Osteoblast (primary cell): ENCODE measurements at regions not wholly inside any gene's neighbourhood (a gene's known extent, or its start where the extent isn't known, plus 50 kb on each side); places are given as distances from the start of the nearest gene placed in this dataset.

Source experiments
- DNase-seq: peaks from one replicate; pipeline ENCODE4 v3.0.0; 2011; ENCODE audit warnings: low spot score, mixed read lengths; ENCODE audit not compliant: insufficient read length; ENCODE audit errors: missing footprints
- H2AFZ ChIP-seq: 2 replicates; pipeline ENCODE4 v1.6.0; 2011; ENCODE audit warnings: mild to moderate bottlenecking, low read length
- H3K27ac ChIP-seq: 2 replicates; pipeline ENCODE4 v1.5.1; 2011; ENCODE audit warnings: mild to moderate bottlenecking, low read depth, low read length, moderate library complexity
- H3K27me3 ChIP-seq: 2 replicates; pipeline ENCODE4 v1.6.0; 2012; ENCODE audit warnings: mild to moderate bottlenecking, control low read depth, inconsistent platforms, low read length, moderate library complexity; ENCODE audit not compliant: insufficient read depth
- H3K36me3 ChIP-seq: 2 replicates; pipeline ENCODE4 v1.5.1; 2011; ENCODE audit warnings: mild to moderate bottlenecking, low read length, control low read depth, moderate library complexity; ENCODE audit not compliant: insufficient read depth
- H3K4me1 ChIP-seq: 2 replicates; pipeline ENCODE4 v1.5.1; 2011; ENCODE audit warnings: mild to moderate bottlenecking, low read length, control low read depth, moderate library complexity; ENCODE audit not compliant: insufficient read depth
- H3K4me2 ChIP-seq: 2 replicates; pipeline ENCODE4 v1.6.0; 2011; ENCODE audit warnings: mild to moderate bottlenecking, low read length; ENCODE audit not compliant: insufficient read depth
- H3K4me3 ChIP-seq: fragments of 200-600 bp; sonication (generic); 3 replicates; pipeline ENCODE4 v1.5.1; 2012; ENCODE audit warnings: mild to moderate bottlenecking, low read length, inconsistent platforms; ENCODE audit not compliant: insufficient read depth
- H3K79me2 ChIP-seq: 2 replicates; pipeline ENCODE4 v1.6.0; 2012; ENCODE audit warnings: mild to moderate bottlenecking, low read length, control low read depth, inconsistent platforms; ENCODE audit not compliant: insufficient read depth
- H3K9me3 ChIP-seq: 2 replicates; pipeline ENCODE4 v1.5.1; 2011; ENCODE audit warnings: low read depth, low read length, control low read depth
- H4K20me1 ChIP-seq: 2 replicates; pipeline ENCODE4 v1.6.0; 2012; ENCODE audit warnings: mild to moderate bottlenecking, low read length, control low read depth; ENCODE audit not compliant: insufficient read depth
- TF ChIP-seq, protein P1 (sequence below): IDR thresholded peaks from 2 replicates; pipeline ENCODE4 v1.5.1; 2011; ENCODE audit warnings: mild to moderate bottlenecking, low read depth, low read length, moderate library complexity; ENCODE audit errors: extremely low read depth

- TF ChIP-seq, protein P1, sequence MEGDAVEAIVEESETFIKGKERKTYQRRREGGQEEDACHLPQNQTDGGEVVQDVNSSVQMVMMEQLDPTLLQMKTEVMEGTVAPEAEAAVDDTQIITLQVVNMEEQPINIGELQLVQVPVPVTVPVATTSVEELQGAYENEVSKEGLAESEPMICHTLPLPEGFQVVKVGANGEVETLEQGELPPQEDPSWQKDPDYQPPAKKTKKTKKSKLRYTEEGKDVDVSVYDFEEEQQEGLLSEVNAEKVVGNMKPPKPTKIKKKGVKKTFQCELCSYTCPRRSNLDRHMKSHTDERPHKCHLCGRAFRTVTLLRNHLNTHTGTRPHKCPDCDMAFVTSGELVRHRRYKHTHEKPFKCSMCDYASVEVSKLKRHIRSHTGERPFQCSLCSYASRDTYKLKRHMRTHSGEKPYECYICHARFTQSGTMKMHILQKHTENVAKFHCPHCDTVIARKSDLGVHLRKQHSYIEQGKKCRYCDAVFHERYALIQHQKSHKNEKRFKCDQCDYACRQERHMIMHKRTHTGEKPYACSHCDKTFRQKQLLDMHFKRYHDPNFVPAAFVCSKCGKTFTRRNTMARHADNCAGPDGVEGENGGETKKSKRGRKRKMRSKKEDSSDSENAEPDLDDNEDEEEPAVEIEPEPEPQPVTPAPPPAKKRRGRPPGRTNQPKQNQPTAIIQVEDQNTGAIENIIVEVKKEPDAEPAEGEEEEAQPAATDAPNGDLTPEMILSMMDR, result no peak
- H4K20me1 ChIP-seq, result no peaks in the 10 kb centered on the region
- no peak overlapping the region for H3K4me2 ChIP-seq
- H3K27ac ChIP-seq, result no peak overlapping the region
- H2AFZ ChIP-seq, result no peak overlapping the region
- no peaks in the 10 kb centered on the region for H3K27me3 ChIP-seq
- H3K4me3 ChIP-seq, result no peak overlapping the region
- DNase-seq, result no peak
- no peaks in the 10 kb centered on the region for H3K79me2 ChIP-seq
- H3K9me3 ChIP-seq, result no peaks in the 10 kb centered on the region
- H3K4me1 ChIP-seq, result no peaks in the 10 kb centered on the region
- H3K36me3 ChIP-seq, result no peaks in the 10 kb centered on the region
Measured at GRCh38 chr1:185666582-185666981, 67.6 kb upstream of the HMCN1 start.

GRCh38 chr1:185663771-185664296 lies 70.4 kb upstream of the HMCN1 start:
- no peak overlapping the region for H3K27ac ChIP-seq
- no peaks in the 10 kb centered on the region for H3K79me2 ChIP-seq
- H3K9me3 ChIP-seq, result no peaks in the 10 kb centered on the region
- H4K20me1 ChIP-seq, result no peaks in the 10 kb centered on the region
- H3K4me1 ChIP-seq, result no peaks in the 10 kb centered on the region
- no peak overlapping the region for H3K4me3 ChIP-seq
- H3K36me3 ChIP-seq, result no peaks in the 10 kb centered on the region
- H3K27me3 ChIP-seq, result no peaks in the 10 kb centered on the region
- DNase-seq, result no peak
- no peak overlapping the region for H3K4me2 ChIP-seq
- H2AFZ ChIP-seq, result no peak overlapping the region
- TF ChIP-seq, protein P1, result no peak

DNA sequence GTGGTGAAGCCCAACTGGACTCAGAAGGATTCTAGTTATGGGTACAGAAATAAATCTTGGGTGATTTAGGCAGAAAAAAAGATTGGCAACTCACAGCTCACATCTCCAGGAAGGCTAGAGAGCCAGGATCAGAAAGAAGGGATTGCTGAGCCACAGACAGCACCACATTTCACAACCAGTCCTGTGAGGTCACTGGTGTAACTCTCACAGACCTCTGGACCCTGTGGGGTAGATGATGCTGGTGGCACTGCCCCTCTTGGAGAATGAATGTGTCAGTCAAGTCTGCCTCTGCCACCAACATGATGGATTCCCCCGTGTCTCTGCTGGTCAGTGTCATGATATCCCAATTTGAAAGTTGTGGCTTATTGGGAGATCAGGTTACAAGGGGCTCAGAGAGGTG lies 70.9 kb upstream of the HMCN1 start:
- Histone ChIP-seq H3K27ac (no peak overlapping the region), H3K79me2 (no peaks in the 10 kb centered on the region), H4K20me1 (no peaks in the 10 kb centered on the region), H3K27me3 (no peaks in the 10 kb centered on the region), H3K4me2 (no peak overlapping the region), H2AFZ (no peak overlapping the region), H3K4me1 (no peaks in the 10 kb centered on the region), H3K9me3 (no peaks in the 10 kb centered on the region), H3K36me3 (no peaks in the 10 kb centered on the region), H3K4me3 (no peak overlapping the region)
- DNase-seq, result no peak
- TF ChIP-seq, protein P1, result no peak

DNA sequence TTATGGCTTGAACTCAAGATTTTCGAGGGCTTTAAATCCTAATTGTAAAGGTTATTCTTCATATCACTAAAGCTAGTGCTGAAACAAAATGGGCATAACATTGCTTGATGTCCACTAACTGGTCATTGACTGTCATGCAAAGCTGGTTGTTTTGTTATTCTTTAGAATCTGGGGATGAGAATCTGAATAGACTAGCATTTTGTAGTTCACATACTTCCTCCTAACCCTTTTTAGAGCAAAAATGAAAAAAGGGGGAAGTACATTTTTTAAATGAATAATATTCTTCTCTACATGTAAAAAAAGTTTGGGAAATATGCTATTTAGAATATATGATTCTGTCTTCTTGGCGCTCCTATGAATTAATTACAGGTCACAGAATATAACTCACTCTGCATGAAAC lies 72.2 kb upstream of the HMCN1 start:
- no peaks in the 10 kb centered on the region for H4K20me1 ChIP-seq
- no peak for DNase-seq
- H3K79me2 ChIP-seq, result no peaks in the 10 kb centered on the region
- TF ChIP-seq, protein P1, result no peak
- H2AFZ ChIP-seq, result no peak overlapping the region
- H3K36me3 ChIP-seq, result no peaks in the 10 kb centered on the region
- H3K4me3 ChIP-seq, result no peak overlapping the region
- no peaks in the 10 kb centered on the region for H3K9me3 ChIP-seq
- no peak overlapping the region for H3K27ac ChIP-seq
- H3K27me3 ChIP-seq, result no peaks in the 10 kb centered on the region
- no peaks in the 10 kb centered on the region for H3K4me1 ChIP-seq
- H3K4me2 ChIP-seq, result no peak overlapping the region
